Adipose tissue (tissue), 3 donors: ENCODE measurements at regions not wholly inside any gene's neighbourhood (a gene's known extent, or its start where the extent isn't known, plus 50 kb on each side); places are given as distances from the start of the nearest gene placed in this dataset.
"Not testable (repeated sequence)": the region's sequence is repeated elsewhere in the genome, so short reads cannot be mapped to it uniquely, and the experiment has no call there.

Experiments
- H3K27ac ChIP-seq: one replicate; pipeline ENCODE4 v1.5.1; 2013; ENCODE audit warnings: low read depth, low read length
- WGBS, 3 donors: extraction: QIAGEN DNeasy Blood & Tissue Kit; methylation state at CpG; one replicate each; pipeline ENCODE4 v1.1.7; 2013; 5-methylcytosine and 5-hydroxymethylcytosine counted together
- donor health status: healthy with polysubstance abuse.
- donor health status: Bipolar disorder and iron deficiency.
- donor health status: healthy.

DNA sequence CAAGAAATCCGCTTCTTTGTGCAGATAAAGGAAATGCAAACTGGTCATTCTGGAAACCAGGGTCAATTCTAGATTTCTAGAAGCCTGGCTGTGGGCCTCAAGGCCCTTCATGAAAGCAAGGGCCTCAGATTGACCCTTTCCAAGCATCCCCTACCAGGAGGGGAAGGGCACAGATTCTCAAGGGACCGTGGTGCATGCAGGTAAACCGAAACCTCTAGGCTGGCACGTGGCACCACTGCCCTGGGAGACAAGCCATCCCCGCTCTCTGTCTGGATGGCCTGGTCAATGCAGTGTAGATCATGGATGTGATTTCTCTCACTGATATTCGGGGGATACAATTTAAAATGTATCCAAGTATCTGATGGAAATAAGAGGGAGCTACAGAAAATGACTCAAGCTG, 69.4 kb downstream of the TOMM20 start:
- WGBS, 3 donors: 82 to 86% (median 83%) methylated on average over 6 of the region's 6 CpGs
- H3K27ac ChIP-seq: no peak overlapping the region

DNA sequence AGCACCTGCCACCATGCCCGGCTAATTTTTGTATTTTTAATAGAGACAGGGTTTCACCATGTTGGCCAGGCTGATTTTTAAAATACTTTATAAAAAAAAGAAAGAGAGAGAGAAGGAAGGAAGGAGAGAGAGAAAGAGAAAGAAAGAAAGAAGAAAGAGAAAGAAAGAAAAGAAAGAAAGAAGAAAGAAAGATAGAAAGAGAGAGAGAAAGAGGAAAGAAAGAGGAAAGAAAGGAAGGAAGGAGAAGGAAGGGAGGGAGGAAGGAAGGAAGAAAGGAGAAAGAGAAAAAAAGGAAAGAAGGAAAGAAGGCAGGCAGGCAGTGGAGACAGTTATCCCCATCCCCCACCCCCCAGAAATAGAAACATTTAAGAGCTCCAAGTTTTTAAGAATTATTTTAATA, 69.9 kb downstream of the TOMM20 start:
- no peak overlapping the region for H3K27ac ChIP-seq
- WGBS, 3 donors: 36 to 44% (median 43%) methylated on average over 1 of the region's 1 CpG

DNA sequence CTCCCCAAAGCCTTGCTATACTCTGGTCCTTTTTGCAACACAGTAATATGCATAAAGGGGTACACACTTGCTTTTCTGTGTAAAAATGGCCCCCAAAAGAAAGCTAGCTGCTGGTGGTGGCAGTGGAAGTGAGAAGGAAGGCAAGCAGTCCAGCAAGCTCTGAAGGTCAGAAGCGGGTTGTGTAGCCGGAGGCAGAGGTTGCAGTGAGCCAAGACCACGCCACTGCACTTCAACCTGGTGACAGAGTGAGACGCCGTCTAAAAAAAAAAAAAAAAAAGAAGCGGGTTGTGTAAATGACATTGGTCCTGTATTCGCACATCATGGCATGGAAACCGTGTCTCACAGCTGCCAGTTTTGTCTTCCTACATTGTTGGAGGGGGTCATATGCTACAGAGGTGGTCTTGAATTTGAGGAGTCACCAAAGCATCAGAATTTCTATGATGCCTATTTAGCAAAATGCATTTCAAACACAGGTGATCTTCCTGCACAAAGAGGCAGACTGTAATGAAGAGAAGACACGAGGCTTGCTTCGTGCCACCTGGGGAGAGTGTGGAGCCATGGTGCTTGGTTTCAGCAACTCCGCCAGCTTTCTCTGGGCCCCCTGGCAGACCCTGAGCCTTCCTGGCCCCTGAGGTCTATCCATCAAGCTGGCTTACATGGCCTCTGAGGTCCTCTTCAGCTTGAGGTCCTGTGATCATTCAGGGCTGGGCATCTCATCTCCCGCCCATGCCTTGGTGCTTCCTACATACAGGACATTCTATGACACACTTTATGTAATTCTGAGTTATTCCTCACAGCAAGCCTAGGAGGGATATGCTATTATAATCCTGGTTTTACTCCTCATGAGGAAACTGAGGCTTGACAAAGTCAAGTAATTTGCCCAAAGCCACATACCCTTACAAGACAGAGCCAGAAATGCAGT, 71.0 kb downstream of the TOMM20 start:
- 91 to 93% (median 92%) methylated on average over 12 of the region's 12 CpGs for WGBS, 3 donors
- no peak overlapping the region for H3K27ac ChIP-seq

DNA sequence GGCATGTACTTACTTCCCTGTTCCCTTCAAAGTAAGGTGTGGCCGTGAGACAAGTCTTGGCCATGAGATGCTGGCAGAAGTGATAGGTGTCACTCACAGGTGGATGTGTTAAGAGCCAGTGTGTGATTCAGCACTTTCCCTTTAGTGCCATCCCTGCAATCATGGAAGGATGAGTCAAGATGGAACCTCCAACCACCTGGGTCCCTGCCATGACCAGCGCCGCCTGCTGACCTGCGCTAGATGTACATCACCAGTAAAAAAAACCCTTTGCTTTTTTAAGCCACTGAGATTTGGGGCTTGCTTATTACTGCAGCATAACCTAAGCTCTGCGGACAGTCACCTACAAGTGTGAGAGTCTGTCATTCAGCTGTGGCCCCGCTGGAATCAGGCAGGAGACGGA, 71.7 kb downstream of the TOMM20 start:
- 90 to 96% (median 95%) methylated on average over 7 of the region's 7 CpGs for WGBS, 3 donors

DNA sequence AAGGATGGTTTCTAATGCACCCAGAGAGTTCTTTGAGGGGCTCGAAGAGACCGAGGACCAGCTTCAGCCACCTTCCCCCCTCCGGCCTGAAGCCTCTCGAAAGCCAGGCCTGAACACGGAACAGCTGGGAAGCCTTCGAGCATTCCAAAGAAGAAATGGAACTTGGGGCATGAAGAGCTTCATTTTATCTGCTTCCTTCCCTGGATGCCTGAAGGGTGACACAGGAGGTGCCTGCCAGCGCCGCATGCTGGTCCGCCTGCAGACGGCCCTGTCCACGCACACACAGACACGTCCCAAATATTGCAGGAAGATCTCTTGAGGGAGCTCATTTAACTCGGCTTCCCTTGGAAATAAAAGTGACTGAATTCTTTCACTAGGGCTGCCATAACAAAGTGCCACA, 73.7 kb downstream of the TOMM20 start:
- no peak overlapping the region for H3K27ac ChIP-seq
- 90 to 92% (median 92%) methylated on average over 13 of the region's 13 CpGs for WGBS, 3 donors

More for the DNA sequence above, 71.7 kb downstream of the TOMM20 start:
- H3K27ac ChIP-seq: no peak overlapping the region

DNA sequence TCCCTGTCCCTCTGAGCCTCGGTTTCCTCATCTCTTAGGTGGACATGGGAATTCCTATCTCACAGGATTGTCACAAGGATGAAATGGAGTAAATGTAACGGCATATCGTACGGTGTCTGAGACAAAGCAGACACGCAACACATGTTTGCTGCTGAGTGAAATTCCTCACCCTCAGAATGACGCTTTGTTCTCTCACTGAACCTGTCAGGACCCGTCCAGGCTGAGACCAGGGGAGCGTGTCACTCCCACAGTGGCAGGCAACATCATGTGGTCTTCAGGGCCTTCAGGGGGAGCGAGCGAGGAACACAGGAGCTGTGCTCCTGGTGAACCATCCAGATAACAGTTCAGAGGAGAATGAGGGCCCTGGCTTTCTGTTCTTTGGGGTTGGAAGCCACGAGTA, 74.2 kb downstream of the TOMM20 start:
- H3K27ac ChIP-seq: no peak overlapping the region
- 97 to 99% (median 98%) methylated on average over 11 of the region's 11 CpGs for WGBS, 3 donors

DNA sequence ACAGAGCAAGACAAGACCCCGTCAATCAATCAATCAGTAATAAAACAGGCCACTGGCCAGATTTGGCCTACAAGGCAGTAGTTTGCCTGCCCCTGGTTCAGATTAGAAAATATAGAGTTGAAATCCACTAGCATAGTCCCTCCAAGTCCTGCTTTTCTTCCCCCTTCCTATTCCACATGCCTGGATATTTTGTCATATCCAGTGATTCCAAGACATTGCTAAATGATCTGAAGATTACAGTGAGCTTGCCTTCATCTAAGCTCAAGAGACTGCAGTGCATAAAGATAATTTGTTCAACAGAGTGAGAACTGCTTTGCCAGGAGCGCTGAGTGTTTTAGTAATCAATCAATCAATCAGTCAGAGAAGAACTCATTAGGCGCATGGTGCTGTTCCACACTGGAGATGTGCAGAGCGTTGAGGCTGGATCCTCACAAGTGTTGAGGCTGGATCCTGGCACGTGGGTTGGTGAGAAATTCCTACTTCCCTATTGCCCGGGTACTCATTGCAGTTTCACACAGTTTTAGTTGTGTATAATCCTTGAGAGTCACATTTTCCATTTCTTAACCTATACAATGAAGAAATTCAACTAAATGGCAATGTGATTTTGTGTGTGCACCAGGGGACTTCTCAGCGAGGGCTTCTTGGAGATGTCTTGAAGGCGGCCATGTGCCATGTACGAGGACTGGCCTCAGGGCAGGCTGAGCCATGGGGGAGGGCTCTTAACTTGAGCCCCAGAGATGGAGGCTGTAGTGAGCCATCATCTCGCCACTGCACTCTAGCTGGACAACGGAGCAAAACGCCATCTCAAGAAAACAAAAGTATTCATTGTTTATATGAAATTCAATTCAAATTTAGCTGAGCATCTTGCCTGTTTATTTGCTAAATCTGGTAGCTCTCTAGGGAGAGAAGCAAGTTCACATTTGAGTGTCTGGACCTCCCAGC, 76.3 kb downstream of the TOMM20 start:
- no peak overlapping the region for H3K27ac ChIP-seq
- 80 to 91% (median 82%) methylated on average over 12 of the region's 12 CpGs for WGBS, 3 donors

DNA sequence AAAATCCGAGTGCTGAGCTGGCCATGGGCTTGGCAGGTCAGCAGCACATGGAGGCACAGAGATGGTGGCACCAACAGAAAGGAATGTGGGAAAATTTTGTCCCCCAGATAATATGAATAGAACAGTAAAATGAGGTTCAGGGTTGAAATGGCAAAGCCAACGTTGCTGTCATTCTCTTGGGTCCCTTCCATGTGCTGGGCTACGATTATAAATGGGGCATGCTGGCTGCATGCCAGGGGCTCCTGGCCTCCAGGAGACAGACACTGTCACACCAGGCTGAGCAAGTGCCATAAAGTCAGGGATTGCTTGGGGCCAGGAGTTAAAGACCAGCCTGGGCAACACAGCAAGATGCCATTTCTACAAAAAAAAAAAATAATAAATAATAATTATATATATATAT, 77.1 kb downstream of the TOMM20 start:
- no peak overlapping the region for H3K27ac ChIP-seq
- 32 to 58% (median 51%) methylated on average over 3 of the region's 3 CpGs for WGBS, 3 donors

DNA sequence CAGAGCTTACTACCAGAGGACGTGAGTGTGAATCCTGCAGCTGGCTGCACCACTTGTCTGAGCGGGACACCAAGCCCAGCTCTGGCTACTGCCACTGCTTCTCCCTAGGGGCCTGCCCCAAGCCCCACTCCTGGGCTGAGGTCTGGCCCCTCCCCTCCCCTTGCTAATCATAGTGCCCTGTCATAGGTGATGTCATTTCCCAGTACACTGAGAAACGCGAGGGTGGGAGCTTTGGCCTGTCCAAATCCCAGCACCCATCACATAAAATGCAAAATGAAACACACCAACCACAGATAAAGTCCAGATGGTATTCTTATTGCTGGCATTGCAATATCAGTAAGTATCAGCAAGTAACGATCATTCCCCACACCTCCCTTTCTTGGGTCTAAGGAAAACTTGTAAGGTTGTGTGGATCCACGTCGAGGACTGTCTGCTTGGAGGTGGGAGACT, 77.7 kb downstream of the TOMM20 start:
- WGBS, 3 donors: 57 to 68% (median 60%) methylated on average over 7 of the region's 7 CpGs
- H3K27ac ChIP-seq: no peak overlapping the region

DNA sequence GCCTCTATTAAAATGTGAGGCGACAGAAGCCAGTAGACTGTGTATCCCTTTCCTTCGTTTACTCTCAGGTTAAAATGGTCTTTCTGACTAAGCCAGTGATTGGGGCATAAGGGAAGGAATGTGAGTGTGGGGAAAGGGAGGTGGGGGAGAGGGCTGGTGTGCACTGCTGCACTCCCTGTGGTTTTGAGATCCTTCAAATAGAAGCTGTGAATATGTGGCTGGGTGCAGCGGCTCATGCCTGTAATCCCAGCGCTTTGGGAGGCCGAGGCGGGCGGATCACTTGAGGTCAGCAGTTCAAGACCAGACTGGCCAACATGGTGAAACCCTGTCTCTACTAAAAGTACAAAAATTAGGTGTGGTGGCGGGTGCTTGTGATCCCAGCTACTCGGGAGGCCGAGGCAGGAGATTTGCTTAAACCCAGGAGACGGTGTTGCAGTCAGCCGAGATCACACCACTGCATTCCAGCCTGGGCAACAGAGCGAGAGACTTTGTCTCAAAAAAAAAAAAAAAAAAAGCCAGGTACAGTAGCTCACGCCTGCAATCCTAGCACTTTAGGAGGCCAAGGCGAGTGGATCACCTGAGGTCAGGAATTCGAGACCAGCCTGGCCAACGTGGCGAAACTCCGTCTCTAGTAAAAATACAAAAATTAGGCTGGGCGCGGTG, 78.8 kb downstream of the TOMM20 start:
- H3K27ac ChIP-seq: not testable (repeated sequence)
- 93 to 96% (median 95%) methylated on average over 21 of the region's 21 CpGs for WGBS, 3 donors

DNA sequence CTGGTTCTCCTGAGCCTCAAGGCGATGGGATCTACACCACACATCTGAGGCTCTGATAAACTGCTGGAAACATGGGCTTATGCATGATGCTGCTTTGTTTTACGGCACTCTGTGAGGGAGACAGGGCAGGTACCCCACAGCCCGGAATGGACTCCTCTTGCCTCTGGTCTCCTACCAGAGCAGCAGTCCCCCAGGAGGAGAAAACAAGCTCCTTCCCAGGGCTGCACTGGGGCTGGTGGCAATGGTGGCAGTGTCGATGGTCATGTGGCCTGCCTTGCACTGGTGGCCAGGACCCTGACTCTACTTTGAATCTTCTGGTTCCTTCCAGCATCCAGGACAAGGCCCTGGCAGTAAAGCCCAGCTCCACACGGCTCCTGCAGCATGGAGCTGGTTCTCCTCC, 79.4 kb downstream of the TOMM20 start:
- whole genome bisulfite sequencing, 3 donors: 93 to 94% (median 94%) methylated on average over 5 of the region's 5 CpGs
- H3K27ac ChIP-seq: no peak overlapping the region

DNA sequence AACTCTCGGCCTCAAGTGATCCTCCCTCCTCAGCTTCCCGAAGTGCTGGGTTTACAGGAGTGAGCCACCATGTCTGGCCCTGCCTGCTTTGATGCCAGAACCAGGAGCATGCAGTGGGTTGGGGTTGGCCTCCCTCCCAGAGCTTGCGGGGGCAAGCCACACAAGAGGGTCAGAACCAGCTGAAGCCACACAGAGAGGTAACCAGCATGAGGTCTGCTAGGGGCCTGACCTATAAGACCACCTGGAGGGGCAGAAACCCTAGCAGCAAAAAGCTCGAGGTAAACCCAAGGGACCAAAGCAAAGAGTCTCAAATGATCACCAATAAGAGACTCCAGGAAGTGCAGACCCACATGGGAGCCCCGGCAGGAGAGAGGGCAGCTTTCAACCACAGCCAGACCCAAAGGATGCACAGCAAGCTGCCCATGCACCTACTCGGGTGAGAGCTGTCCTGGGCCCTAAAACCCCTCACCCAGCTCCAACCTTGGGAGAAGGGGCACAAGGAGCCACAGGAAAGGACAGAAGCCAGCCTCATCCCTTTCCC, 81.2 kb downstream of the TOMM20 start:
- WGBS, 3 donors: 63 to 83% (median 73%) methylated on average over 6 of the region's 6 CpGs
- peak overlapping the region; percentile 29 for H3K27ac ChIP-seq

DNA sequence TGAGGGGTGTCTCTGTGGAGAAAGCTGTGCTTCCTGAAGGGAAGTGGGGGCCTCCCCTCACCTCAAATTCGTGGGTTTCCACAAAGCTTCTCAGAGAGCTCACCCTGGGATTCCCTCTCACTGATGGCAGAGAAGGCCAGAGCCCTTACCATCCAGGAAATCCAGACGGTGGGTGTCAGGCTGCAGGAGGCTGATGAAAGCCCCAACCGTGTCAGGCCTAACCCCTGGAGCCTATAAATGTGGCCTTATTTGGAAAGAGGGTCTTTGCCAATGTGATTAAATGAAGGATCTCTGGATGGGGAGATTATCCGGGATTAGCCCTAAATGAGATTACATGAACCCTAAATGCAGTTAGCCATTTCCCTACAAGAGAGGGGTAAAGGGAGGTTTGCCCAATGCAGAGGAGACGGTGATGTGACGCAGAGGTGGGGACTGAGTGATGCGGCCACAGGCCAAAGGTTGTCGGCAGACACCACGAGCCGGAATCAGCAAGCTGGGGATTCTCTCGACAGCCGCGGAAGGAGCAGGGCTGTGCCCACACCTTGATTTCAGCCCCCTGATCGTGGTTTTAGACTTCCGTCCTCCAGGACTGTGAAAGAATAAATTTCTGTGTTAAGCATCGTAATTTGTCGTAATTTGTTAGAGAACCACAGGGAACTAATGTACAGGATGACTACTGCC, 82.6 kb downstream of the TOMM20 start:
- whole genome bisulfite sequencing, 3 donors: 84 to 94% (median 84%) methylated on average over 17 of the region's 17 CpGs
- no peak overlapping the region for H3K27ac ChIP-seq

DNA sequence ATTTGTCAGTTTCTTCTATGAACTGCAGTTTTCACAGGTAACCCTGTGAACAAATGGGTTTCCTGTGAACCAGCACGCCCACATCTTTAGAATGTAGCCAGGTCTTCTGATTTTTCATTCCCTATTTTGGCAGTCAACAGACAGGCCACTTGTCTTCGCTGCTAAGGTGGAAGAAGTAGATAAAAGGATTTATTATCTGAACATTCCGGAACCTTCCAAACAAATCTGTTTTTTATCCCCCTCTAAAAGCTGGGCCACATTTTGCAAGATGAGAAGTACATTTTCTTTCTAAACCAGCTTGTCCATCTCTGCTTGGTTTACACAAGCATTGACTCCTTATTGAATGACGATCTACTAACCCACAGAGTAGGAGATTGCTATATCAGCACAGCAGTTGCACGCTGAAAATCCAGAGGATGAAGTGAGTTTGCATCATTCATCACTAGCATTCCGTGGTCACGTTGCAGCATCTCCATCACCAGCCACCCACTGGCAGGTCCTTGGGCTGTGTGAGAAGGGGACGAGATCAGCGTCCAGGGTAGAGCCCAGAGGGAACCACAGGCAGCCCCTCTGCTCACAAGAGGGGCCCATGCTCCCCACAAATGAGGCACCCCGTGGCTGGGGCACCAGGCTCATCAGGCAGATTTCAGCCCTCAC, 83.5 kb downstream of the TOMM20 start:
- no peak overlapping the region for H3K27ac ChIP-seq
- 71 to 89% (median 75%) methylated on average over 10 of the region's 10 CpGs for WGBS, 3 donors

DNA sequence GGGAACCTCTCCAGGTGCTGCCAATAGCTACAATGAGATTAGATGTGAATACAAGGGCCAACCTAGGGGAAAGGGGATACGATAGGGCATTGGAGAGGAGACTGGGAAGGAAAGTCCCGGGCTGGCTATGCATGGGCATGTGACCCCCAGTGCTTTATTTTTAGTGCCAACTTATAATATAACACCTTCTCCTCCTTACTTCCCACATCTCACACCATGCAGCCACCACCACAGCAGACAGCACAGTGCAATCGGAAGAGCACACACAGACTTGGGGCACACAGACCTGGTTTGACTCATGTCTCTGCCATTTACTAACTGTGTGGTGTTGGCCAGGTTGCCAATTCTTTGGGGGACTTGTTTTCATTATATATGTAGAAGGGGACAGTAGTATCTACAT, 85.4 kb downstream of the TOMM20 start:
- no peak overlapping the region for H3K27ac ChIP-seq
- 90 to 97% (median 96%) methylated on average over 3 of the region's 3 CpGs for WGBS, 3 donors

DNA sequence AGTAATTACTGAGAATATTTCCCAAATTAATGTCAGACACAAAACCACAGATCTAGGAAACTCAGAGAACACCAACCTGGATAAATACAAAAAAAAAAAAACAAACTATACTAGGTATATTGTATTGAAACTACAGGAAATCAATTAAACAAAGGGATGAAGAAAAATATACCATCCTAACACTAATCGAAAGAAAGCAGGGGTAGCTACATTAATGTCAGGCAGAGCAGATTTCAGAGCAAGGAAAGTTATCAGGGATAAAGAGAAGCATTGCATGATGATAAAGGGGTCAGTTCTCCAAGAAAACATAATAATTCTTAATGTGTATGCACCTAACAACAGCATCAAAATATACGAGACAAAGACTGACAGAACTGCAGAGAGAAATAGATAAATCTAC, 89.9 kb downstream of the TOMM20 start:
- 88 to 91% (median 90%) methylated on average over 2 of the region's 2 CpGs for WGBS, 3 donors

DNA sequence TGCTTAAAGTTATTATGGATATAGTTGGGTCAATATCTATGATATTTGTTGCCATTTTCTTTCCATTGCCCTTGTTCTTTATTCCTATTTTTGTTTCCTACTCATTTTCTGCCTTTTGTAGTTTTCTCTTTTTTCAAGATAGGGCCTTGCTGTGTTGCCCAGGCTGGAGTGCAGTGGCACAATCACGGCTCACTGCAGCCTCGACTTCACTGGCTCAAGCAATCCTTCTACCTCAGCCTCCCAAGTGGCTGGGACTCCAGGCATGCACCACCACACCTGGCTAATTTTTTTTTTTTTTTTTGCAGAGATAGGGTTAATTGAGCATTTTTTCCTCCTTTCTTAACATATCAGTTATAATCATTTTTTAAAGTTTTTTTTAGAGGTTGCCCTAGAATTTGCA, 92.7 kb downstream of the TOMM20 start:
- H3K27ac ChIP-seq: no peak overlapping the region
- 95 to 96% (median 96%) methylated on average over 2 of the region's 2 CpGs for WGBS, 3 donors

More for the DNA sequence above, 89.9 kb downstream of the TOMM20 start:
- no peak overlapping the region for H3K27ac ChIP-seq
